ENCODE measurements at regions not wholly inside any gene's neighbourhood (a gene's known extent, or its start where the extent isn't known, plus 50 kb on each side); places are given as distances from the start of the nearest gene placed in this dataset.
"Not testable (repeated sequence)": the region's sequence is repeated elsewhere in the genome, so short reads cannot be mapped to it uniquely, and the experiment has no call there.

DNA sequence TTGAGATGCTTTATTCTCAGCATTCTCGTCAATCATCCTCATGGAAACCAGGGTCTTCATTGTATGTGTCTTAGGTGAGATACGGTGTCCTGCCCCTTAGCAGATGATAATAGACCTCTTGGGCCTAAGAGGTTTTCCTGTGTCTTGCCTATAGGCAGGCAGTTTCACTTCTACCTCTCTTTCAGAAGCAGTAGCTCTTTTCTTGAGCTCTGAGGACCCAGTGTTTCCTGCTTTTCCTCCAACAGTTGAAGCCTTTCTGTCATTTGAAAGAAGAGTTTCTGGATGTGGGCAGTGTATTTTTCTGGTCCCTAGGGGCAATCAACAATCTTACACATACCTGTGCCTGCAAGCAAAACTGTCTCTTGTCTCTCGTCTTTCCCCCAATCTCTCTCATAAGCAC, 1550.3 kb upstream of the LRRTM3 start:
- no peak for DNase-seq (ENCODE audit: insufficient read length)
- no peak for FAIRE-seq
- TF ChIP-seq POLR2AphosphoS5 (IDR thresholded peaks at IDR 0.05; ENCODE audit: low read depth, low read length) (no peak), TAF1 (IDR thresholded peaks at IDR 0.05; ENCODE audit: borderline replicate concordance, low read depth, low read length) (no peak), POLR2A (IDR thresholded peaks at IDR 0.05; ENCODE audit: low read depth, low read length) (no peak)

DNA sequence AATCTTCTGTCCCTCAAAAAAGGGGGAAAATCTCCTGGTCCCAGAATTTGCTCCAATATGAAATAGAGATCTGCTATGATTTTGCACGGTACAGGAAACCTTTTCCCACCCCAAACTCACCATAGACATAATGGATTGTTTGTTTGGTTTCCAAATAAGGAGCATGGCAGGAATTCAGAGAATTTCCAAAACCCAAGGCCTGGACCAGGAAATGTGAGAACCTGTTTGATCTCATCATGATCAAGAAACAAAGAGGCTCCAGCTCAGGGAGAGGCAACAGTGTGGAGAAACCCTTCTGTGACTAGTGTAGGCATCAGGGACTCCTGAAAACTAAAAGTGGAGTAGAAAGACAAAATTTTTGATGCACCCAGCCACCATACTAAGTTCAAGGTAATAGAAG, 1548.1 kb upstream of the LRRTM3 start:
- TF ChIP-seq POLR2AphosphoS5 (IDR thresholded peaks at IDR 0.05; ENCODE audit: low read depth, low read length) (no peak), TAF1 (IDR thresholded peaks at IDR 0.05; ENCODE audit: borderline replicate concordance, low read depth, low read length) (no peak), POLR2A (IDR thresholded peaks at IDR 0.05; ENCODE audit: low read depth, low read length) (no peak)
- FAIRE-seq (no peak), DNase-seq (ENCODE audit: insufficient read length) (no peak)

DNA sequence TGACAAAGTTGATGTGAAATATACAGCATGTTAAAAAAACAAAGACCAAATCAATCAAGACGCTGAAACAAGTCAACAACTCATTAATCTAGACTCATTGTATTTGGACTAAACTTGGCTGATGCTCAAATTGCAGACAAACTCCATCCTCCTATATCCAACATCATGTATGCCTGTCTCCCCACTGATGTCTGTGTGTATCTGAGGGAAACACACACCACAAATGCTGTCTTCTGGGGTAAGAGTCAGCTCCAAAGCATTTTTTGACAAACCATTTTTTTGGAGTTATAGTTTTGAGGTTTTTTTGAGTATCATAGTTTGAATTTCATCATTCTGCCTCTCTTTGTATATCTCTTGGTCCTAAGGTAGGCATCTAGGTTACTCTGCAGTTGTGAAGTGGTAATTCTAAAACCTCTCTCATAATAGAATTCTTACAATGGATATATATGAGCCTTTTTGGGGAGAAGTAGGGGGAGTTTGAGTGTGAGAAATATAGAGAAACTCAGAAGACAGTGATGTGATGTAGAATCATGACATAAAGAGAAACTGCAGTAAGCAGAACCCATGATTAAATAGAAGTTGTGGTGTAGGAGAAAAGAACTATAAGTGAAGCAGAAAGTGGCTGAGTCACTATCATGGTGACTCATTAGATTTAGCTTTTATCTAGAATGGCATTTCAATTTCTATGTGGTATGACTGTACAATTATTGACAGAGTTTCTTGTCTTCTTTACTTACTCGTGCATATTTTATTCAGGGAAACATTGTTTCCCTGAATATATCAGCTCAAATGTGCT, 1531.1 kb upstream of the LRRTM3 start:
- no peak for FAIRE-seq
- TF ChIP-seq POLR2A (IDR thresholded peaks at IDR 0.05; ENCODE audit: low read depth, low read length) (no peak), POLR2AphosphoS5 (IDR thresholded peaks at IDR 0.05; ENCODE audit: low read depth, low read length) (no peak), TAF1 (IDR thresholded peaks at IDR 0.05; ENCODE audit: borderline replicate concordance, low read depth, low read length) (no peak)
- DNase-seq (ENCODE audit: insufficient read length): no peak

DNA sequence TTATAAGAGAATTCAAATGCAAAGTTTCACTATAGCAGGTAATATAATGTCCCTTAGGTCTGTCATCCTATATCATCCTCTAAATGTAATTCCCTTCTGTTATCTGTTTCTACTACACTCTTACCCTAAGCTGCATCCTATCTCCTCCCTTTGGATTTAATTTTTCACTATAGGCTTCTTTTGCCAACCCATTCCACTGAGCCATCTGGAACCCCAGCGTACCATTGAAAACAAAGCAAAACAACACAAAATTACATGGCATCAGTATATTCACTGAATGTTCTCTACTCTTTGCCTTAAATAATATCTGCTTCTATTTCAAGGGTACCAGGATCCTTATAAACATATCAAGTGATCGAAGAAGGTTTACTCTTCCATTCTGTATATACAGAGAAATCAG, 1530.2 kb upstream of the LRRTM3 start:
- FAIRE-seq: no peak
- DNase-seq (ENCODE audit: insufficient read length): no peak
- no peak for TF ChIP-seq TAF1 (IDR thresholded peaks at IDR 0.05; ENCODE audit: borderline replicate concordance, low read depth, low read length)
- no peak for TF ChIP-seq POLR2AphosphoS5 (IDR thresholded peaks at IDR 0.05; ENCODE audit: low read depth, low read length)
- no peak for TF ChIP-seq POLR2A (IDR thresholded peaks at IDR 0.05; ENCODE audit: low read depth, low read length)

DNA sequence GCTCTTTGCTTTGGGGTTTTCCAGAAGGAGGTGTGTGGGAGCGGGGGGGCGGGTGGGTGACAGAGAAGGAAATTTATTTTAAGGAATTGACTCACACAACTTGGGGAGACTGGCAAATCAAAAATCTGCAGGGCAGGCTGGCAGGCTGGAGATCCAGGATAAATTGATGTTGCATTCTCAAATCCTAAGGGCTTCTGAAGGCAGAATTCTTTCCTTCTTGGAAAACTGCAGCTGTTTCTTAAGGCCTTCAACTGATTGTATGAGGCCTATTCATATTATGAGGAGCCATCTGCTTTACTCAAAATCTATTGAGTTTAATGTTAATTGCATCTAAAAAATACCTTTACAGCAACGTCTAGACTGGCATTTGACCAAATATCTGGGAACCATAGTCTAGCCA, 1528.8 kb upstream of the LRRTM3 start:
- no peak for TF ChIP-seq POLR2A (IDR thresholded peaks at IDR 0.05; ENCODE audit: low read depth, low read length)
- TF ChIP-seq TAF1 (IDR thresholded peaks at IDR 0.05; ENCODE audit: borderline replicate concordance, low read depth, low read length): no peak
- no peak for TF ChIP-seq POLR2AphosphoS5 (IDR thresholded peaks at IDR 0.05; ENCODE audit: low read depth, low read length)
- DNase-seq (ENCODE audit: insufficient read length) (no peak), FAIRE-seq (no peak)

DNA sequence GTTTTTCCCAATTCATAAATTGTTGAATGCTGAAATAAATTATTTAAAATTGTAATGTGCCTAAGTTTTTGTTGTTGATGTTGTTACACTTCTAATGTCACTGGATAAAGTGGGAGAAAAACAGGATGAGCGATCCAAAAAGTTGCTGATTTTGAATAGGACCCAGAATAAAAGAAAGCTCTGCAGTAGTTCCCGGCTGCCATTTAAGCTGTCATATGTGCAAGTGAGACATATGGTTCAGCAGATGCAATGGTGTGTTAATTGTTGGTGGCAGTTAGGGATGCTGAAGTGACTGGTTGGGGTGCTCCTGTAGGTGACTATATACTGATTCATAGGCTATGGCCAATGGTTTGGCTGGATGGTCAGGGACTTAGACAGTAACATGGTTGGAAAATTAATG, 1517.4 kb upstream of the LRRTM3 start:
- no peak for FAIRE-seq
- no peak for DNase-seq (ENCODE audit: insufficient read length)
- TF ChIP-seq POLR2A (IDR thresholded peaks at IDR 0.05; ENCODE audit: low read depth, low read length) (no peak), TAF1 (IDR thresholded peaks at IDR 0.05; ENCODE audit: borderline replicate concordance, low read depth, low read length) (no peak), POLR2AphosphoS5 (IDR thresholded peaks at IDR 0.05; ENCODE audit: low read depth, low read length) (no peak)

DNA sequence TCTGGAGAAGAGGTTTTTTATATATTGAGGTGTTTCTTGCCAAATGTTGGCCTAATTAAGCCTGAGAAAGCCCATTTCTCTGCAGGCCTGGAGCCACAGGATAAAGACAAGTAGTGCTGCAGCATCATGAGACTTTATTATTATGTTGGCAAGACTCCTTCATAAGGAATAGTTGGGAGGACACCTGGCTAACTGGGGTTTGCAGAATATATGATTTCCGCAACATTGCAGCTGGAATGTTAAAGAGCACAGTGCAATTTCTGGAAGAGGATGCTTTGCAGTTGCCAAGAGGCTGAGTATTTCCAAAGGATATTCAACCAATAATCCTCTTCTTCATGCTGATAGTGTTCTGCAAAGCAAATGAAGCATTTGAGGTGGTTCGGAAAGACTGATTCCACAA, 1512.8 kb upstream of the LRRTM3 start:
- DNase-seq (ENCODE audit: insufficient read length): no peak
- TF ChIP-seq POLR2A (IDR thresholded peaks at IDR 0.05; ENCODE audit: low read depth, low read length) (no peak), TAF1 (IDR thresholded peaks at IDR 0.05; ENCODE audit: borderline replicate concordance, low read depth, low read length) (no peak), POLR2AphosphoS5 (IDR thresholded peaks at IDR 0.05; ENCODE audit: low read depth, low read length) (no peak)
- no peak for FAIRE-seq

DNA sequence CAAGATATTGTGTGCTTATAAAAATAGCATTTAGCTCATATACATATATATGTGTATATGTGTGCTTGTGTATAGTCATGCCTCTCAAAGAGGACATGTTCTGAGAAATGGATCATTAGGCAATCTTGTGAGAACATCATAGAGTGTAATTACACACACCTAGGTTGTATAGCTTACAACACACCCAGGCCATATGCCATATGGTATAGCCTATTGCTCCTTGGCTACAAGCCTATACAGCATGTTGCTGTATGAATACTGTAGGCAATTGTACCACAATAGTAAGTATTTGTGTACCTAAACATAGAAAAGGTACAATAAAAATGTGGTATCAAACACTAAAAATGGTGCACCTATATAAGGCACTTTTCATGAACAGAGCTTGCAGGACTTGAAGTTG, 1510.5 kb upstream of the LRRTM3 start:
- TF ChIP-seq TAF1 (IDR thresholded peaks at IDR 0.05; ENCODE audit: borderline replicate concordance, low read depth, low read length) (no peak), POLR2AphosphoS5 (IDR thresholded peaks at IDR 0.05; ENCODE audit: low read depth, low read length) (no peak), POLR2A (IDR thresholded peaks at IDR 0.05; ENCODE audit: low read depth, low read length) (no peak)
- FAIRE-seq (no peak), DNase-seq (ENCODE audit: insufficient read length) (no peak)

DNA sequence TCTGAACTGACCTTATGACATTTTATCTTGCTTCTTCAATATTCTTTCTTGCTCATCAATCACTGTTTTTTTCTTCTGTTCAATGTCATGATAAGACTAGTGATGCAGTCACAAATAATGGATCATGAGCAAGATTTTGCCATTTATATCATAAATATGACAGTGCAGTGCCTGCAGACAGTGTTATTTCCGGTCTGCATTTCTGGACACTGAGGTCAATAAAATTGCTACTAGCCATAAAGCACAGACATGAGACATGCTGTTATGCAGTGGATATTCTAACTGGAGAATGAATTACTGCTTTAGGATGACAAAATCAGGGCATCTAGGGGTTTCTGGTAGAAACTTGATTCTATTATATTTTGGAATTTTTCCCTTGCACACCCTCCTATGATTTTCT, 1509.7 kb upstream of the LRRTM3 start:
- FAIRE-seq: no peak
- TF ChIP-seq TAF1 (IDR thresholded peaks at IDR 0.05; ENCODE audit: borderline replicate concordance, low read depth, low read length) (no peak), POLR2AphosphoS5 (IDR thresholded peaks at IDR 0.05; ENCODE audit: low read depth, low read length) (no peak), POLR2A (IDR thresholded peaks at IDR 0.05; ENCODE audit: low read depth, low read length) (no peak)
- DNase-seq (ENCODE audit: insufficient read length): no peak

DNA sequence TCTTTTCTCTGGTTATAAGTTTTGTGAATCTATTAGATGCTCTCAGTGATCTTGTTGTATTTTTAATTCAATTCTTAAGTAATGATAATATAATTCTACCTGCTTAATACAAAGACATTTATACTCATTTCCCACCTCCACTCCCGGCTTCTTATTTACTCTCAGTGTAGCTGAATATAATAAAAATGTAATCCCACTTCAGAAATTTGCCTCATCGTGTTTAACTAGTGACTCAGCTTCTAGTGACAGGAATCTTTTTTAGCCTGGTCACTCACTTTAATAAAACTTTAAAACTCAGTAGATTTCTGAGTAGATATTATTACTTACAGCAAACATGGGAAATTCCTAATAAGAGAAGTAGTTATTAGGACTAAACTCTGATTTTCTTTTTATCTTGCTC, 1506.2 kb upstream of the LRRTM3 start:
- no peak for DNase-seq (ENCODE audit: insufficient read length)
- no peak for FAIRE-seq

DNA sequence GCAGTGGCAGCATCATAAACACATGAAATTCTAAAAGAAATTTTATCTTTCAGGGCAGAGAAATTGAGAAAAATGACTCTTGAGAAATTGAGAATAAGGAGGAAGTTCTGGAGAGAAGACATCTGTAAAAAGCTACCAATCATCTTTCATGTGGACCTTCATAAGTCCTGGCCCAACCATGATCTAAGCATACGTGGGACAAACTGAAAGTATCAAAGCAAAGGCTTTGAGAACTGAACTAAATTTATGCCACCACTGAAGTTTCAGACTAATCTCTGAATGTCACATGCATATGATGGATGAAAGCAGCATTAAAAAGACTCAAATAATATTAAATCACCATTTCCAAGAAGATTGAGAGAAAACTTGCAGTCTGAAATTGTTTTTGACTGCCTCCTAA, 1502.8 kb upstream of the LRRTM3 start:
- TF ChIP-seq POLR2AphosphoS5 (IDR thresholded peaks at IDR 0.05; ENCODE audit: low read depth, low read length): no peak
- TF ChIP-seq POLR2A (IDR thresholded peaks at IDR 0.05; ENCODE audit: low read depth, low read length): no peak
- no peak for TF ChIP-seq TAF1 (IDR thresholded peaks at IDR 0.05; ENCODE audit: borderline replicate concordance, low read depth, low read length)
- DNase-seq (ENCODE audit: insufficient read length) (no peak), FAIRE-seq (no peak)

More for the DNA sequence above, 1506.2 kb upstream of the LRRTM3 start:
- no peak for TF ChIP-seq TAF1 (IDR thresholded peaks at IDR 0.05; ENCODE audit: borderline replicate concordance, low read depth, low read length)

DNA sequence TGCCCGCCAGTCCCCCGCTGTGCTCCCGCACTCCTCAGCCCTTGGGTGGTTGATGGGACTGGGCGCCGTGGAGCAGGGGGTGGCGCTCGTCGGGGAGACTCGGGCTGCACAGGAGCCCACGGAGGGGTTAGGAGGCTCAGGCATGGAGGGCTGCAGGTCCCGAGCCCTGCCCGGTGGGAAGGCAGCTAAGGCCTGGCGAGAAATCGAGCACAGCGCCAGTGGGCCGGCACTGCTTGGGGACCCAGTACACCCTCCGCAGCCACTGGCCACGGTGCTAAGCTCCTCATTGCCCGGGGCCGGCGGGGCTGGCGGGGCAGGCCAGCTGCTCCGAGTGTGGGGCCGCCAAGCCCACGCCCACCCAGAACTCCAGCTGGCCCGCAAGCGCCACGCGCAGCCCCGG, 1496.5 kb upstream of the LRRTM3 start:
- DNase-seq (ENCODE audit: insufficient read length); FAIRE-seq: not testable (repeated sequence)

DNA sequence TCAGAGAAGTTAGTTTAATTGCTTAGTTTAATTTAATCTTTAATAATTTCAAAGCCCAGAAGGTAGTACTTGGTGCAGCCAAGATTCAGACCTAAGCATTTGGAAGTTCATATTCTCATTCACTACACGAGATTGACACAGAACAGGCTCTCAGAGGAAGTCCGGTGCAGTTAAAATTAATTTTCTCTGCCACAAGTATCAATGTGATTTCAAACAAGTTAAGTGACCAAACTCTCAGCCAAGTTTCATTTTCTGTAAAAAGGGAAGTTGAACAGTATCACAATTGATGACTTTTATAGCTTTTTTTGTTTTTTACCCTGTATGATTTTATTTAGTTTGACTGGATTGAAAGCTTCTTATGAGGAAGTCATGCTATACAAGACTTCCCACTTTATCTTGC, 1494.9 kb upstream of the LRRTM3 start:
- no peak for DNase-seq (ENCODE audit: insufficient read length)
- TF ChIP-seq TAF1 (IDR thresholded peaks at IDR 0.05; ENCODE audit: borderline replicate concordance, low read depth, low read length): no peak
- TF ChIP-seq POLR2A (IDR thresholded peaks at IDR 0.05; ENCODE audit: low read depth, low read length): no peak
- TF ChIP-seq POLR2AphosphoS5 (IDR thresholded peaks at IDR 0.05; ENCODE audit: low read depth, low read length): no peak
- no peak for FAIRE-seq

Data from GM12892 (cell line).